GM21786 (cell line): ENCODE measurements at regions not wholly inside any gene's neighbourhood (a gene's known extent, or its start where the extent isn't known, plus 50 kb on each side); places are given as distances from the start of the nearest gene placed in this dataset.
A peak's percentile ranks its signal among the peaks of the same experiment; 100 is the strongest.

Experiments
- ATAC-seq: cut with Tn5 transposase; IDR thresholded peaks from one replicate; pipeline ENCODE4 v1.9.1; 2021; ENCODE audit not compliant: unreplicated experiment

DNA sequence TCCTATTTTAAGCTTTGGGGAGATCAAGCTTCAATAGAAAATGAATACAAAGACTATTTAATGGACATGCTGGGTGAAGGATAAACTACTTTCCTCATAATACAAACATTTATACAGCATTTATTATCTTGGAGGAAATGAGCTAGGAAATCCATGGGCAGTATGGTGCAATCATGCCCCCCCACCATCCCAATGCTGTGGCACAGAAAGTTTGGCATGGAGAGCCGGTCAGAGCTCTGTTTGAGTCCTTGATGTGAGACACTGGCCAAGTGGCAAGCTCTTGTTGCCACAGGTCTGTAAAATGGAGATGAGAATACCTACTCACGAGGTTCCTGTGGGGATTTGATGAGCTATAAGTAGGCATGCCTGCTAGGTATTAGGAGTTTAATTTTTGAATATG lies 120.6 kb downstream of the MAB21L3 start:
- ATAC-seq, result no peak

DNA sequence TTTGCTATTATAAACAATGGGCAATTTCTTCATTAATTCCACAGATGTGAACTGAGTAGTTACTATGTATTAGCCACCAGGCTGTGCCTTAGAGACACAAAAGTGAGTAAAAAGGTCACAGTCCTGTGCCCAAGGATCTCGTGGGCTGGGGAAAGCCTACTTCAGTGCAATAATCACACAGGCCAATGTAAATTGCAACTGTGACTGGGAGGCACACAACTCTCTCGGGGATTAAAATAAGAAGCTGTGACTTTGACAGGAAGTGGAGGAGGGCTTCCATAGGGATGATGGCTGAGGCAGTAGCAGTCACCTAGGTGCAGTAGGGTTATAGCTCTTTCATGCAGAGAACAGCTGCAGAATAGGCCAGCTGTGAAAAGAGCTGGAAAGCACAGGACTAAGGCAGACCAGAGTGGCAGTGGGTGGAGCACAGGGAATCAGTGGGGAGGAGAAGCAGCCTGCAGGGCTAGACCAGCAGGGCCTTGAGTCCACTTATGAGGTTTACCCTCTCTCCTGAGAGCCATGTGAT lies 121.9 kb downstream of the MAB21L3 start:
- no peak for ATAC-seq

DNA sequence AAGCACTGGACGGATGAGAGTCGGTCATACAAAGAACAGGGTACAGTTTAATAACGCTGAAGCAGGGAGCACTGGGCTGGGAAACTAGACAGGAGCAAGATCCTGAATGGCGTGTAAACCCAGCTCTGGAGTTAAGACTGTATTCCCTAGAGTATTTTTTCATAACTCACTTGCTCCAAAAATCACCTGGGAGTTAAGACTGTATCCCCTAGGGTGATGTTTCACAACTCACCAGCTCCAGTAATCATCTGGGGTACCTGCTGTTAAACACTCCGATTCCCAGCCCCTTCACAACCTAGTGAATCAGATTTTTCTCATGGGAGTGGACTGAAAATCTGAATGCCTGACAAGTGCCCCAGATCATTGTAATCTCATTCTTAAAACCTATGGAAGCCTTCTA lies 123.2 kb downstream of the MAB21L3 start:
- ATAC-seq, result no peak

DNA sequence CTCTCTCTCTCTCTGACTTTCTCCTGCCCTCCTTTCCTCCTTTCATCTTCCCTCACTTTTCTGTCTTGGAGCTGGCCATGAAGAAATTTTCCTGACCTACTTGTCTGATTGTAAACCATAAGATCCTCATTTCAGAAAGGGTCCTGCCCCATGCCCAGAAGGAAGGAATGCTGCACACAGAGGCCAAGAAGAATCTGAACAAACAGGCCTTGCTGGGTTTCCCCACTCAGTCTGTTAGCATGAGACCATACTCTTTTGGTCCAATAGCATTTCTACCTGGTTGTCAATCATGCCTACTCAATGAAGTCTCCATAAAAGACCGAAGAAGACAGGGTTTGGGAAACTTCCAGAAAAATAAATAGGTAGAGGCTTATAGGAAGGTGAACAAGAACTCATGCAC lies 128.7 kb downstream of the MAB21L3 start:
- ATAC-seq, result no peak

DNA sequence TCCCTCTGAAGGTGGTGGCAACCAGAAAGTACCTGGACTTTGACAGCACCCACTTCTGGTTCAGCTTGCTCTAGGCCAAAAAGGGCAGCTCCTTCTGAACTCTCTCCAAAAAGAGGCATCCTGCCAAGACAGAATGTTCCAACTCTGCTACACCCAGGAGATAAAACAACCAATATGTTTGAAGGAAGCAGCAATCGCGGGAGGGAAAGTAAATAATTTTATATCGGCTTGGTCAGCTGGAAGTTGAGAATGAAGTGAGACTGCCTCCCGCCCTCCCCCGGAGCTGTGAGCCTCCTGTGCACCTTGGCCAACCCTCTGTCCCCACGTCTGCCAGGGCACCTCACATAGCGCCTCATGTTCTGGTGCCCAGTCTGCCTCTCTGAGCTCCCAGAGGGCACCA lies 130.3 kb upstream of the ATP1A1 start:
- no peak for ATAC-seq

DNA sequence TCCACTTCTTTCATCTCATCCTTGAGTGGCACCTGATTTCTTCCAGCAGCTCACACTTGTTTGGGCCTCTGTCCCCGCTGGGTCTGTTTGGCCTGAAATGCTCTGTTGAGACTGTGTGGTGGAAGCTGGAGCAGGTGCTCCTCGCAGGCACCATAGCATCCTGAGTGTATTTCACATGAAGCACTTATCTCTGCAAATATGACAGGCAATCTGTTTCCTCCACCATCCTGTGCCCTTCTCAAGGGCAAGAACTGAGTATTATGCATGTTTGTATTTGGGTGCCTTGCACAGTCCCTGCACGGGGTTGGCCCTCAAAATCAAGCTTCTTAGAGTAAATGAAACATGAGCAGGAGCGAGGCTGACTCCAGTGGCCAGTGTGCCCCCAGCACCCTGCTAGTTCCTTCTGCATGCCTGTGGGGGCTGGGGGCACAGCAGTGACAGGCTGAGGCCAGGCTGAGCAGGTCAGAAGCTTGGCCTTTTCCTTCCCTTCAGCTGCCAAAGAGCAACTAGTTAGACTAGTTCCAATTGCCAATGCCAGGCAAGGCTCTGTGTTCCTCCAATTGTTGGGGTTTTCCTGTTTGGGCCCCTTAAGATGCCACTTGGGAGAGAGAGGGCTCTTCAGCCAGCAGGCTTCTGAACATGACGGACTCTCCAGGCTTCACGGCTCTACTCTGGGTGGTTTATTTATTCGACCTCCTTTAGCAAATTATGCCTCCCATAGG lies 129.6 kb upstream of the ATP1A1 start:
- no peak for ATAC-seq

DNA sequence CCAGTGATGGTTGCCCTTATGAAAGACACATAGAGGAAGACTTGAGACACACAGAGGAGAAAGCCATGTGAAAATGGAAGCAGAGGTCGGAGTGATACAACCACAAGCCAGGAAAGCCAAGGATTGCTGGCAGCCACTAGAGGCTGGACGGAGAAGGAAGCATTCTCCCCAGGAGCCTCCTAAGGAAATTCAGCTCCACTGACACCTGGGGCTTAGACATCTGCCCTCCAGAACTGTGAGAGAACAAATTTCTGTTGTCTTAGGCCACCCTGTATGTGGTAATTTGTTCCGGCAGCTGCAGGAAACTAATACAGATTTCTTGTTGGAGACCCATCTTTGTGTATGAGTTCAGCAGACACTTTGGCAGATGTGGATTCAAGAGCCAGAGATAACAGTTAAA lies 126.9 kb upstream of the ATP1A1 start:
- ATAC-seq, result no peak

DNA sequence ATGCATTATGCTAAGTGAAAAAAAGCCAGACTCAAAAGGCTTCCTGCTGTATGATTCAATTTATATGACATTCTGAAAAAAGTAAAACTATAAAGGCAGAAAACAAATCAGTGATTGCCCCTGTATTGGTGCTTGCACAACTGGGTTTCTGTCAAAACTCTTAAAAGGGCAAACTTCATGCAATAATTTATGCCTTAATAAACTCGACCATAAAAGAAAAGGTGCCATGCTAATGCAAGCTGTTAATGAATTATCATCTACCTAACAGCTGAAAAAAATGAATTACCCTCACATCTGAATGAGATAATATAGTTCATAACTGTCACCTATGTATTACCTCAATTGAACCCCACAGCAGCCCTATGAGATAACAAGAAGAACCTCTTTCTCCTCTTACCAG lies 120.8 kb upstream of the ATP1A1 start:
- ATAC-seq, result no peak

DNA sequence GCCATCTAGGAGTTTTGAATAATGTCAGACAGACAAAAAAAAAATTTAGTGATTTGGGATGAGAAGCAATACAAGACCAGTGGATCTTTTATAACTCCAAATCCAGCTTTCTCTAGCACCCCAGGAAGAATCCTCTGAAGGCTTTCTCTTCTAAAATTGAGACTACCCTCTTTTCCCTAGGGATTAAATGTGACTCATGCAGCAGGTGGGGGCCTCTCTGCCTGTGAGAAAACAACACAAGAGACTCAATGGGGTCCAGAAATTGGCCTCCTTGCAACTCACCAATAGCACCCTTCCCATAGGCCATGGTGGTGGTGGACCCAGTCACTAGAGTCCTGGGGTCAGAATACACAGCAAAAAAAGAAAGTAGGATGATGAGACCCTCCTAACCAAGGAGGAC lies 120.3 kb upstream of the ATP1A1 start:
- no peak for ATAC-seq

DNA sequence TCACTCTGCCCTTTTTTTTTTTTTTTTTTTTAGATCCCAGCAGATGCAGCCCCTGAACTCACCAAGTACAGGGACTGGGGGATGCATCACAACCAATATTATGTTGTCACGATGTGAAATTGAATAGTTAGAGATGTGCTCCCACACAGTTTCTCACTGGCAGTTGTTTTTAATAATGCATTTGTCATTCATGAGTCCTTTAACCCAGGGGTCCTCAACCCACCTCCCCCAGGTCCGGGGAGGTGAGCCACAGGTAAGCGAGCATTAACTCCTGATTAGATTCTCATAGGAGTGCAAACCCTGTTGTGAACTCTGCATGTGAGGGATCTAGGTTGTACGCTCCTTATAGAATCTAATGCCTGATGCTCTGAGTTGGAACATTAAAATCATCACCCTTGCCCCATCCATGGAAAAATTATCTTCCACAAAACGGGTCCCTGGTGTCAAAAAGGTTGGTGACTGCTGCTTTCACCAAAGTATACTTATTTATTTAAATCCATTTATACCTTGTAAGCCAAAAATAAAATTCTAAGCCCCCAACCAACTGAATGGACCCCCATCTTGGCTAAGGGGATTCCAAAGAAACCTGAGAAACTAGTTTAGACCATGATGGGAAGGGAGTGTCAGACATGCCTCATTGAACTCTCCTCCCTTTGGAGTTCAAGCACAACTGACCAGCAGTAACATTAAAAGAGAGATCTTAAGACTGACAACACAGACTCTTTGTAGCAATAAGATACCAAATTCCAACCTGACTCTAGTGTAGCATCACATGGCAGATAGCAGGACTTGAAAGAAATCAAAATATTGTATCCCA lies 119.3 kb upstream of the ATP1A1 start:
- no peak for ATAC-seq

DNA sequence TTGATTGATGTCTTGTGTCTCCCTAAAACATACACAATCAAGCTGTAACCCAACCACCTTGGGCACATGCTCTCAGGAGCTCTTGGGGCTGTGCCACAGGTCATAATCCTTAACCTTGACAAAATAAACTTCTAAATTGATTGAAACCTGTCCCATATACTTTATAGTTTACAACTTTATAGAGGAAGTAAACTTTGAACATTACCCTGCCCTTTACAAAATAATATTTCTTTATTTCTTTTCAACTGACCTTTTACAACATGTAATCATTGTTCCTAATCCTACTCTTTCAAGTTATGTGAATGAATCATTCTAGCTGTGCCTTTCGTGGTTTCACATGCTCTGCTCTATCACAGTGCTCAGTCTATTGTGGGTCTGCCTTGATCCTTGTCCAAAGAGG lies 118.3 kb upstream of the ATP1A1 start:
- ATAC-seq, result no peak

DNA sequence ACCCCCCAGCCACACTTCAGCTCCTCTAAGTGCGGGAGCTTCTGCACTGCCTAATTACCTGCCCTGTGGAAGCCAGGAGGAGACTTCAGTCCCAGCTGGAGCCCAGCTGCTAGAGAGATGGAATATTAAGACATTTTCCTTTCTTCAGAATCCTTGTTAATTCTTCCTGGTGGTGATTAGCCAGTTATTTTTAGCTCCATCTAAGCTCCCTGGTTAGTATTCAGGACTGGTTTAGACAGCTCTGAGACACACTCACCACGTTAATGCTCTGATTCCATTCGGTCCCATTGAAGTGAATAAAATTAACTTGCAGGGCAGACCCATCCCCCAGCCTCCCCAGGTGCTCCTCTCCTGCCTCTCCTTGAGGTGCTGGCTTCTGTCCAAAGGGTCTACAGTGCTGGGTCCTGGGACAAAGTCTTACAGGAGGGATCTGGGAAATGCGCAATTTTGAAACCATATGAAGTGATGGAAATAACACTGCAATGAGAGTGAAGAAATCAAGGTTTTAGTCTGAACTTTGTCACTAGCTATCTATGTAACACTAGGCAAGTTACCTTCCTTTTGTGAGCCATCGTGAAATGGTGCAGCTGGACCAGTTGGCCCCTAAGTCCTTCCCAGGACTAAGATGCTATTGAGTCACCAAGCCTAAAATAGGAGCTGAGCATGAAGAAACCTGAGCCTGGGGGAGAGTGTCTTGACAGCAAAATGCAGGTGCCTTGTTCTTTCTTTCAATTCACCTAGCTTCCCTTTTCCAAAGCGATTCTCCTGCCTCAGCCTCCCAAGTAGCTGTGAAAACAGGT lies 117.4 kb upstream of the ATP1A1 start:
- no peak for ATAC-seq

DNA sequence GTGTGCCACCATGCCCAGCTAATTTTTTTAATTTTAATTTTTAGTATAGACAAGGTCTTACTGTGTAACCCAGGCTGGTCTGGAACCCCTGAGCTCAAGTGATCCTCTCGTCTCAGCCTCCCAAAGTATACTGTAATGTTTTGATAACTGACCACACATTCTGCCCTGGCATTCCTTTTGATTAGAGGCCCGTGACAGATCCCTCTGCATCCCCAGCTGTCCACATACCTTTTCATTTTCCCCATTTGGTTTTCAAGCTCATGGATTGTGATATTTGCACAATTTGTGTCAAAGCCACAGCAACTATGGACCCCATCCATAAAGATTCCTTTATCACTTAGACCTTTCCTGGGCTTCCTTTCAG lies 116.8 kb upstream of the ATP1A1 start:
- ATAC-seq, result no peak

DNA sequence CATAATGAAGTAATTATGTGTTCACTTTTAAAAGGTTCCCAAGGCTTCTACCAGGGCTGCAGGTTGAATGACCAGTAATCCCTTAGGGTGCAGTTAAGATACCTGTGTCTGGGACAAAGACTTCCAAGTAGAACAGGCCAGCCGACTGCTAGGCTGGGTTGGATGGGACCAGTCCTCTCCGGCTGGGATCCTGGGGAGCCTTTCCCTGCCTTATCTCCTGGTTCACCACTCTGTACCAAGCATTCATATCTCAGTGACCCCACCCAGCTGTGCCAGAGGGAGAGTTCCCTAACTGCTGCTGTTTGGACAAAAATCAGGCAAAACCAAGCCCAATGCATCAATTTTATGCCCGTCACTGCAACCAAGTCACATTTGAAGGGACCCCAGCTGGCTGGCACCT lies 116.2 kb upstream of the ATP1A1 start:
- ATAC-seq, result no peak

DNA sequence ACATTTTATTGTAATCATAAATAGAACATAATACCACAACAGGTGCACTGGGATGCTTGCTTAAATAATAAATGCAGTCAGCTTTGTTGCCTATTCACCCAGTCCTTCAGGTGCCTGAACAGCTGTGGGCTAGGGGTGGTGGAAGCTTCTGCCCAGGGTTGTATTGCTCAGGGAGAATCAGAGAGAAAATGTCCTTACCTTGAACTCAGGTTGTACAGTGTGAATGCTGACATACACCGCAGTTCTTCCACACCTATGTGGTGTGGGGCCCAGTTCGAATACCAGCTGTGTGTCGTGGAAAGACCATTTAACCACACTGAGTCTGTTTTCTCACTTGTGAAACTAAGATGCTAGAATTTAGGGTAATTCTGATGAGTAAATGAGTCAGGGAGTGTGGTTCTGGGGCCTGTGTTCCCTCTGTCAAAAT lies 115.7 kb upstream of the ATP1A1 start:
- ATAC-seq, result peak; percentile 42

DNA sequence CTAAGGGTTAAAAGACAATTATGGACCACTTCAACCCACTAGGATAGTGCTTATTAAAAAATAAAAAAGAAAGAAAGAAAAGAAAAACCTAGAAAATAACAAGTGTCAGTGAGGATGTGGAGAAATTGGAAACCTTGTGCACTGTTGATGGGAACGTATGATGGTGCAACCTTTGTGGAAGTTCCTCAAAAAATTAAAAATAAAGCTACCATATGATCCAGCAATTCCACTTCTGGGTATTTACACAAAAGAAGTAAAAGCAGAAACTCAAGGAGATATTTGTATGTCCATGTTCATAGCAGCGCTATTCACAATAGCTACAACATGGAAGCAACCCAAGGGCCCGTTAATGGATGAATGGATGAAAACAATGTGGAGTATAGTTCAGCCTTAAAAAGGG lies 115.2 kb upstream of the ATP1A1 start:
- no peak for ATAC-seq

DNA sequence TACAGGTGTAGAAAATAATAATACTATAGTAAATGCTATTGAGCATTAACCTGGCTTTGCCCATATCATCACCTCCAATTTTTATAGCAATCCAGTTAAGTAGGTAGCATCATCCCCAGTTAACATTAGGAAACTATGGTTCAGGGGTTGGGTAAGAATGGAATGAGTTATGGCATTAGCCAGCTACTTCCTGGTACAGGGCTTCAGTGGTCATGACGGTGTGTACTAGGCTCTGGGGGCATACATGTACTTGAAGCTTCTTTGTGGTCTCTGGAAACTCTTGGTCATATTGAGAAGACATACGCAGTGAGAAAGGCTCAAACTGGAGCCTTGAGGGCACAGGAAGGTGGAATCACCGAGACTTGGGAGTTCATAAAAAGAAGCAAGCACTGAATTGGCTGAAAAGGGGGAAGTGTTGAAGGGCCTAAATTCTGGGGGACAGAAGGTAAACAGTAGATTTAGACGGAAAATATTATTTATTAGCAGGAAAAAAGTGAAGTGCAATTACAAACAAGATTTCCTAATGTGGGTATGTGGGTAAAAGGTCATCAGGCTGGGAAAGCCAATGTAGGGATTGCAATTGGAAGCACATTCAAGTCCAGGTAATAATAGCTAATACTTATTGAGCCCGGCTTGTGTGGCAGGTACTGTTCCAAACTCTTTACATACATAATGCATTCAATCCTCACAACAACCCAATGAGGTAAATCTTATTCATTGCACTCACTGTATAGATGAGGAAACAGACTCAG lies 114.2 kb upstream of the ATP1A1 start:
- no peak for ATAC-seq

DNA sequence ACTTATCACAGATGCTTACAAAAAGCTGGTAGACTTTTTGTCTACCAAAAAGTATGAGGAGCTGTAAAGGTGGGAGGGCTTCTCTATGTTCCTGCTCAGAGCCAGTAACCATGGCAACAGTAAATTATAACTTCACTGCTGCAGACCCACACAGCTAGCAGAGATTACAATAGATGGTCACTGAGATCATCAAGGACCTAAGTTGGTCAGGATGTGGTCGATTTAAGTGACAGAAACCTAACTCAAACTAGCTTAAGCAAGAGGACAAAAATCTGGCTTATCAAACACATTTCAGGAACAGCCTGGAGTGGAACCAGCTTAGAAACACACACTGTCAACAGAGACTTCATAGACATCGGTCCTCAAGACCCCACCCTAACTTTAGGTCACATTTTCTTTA lies 113.4 kb upstream of the ATP1A1 start:
- no peak for ATAC-seq

DNA sequence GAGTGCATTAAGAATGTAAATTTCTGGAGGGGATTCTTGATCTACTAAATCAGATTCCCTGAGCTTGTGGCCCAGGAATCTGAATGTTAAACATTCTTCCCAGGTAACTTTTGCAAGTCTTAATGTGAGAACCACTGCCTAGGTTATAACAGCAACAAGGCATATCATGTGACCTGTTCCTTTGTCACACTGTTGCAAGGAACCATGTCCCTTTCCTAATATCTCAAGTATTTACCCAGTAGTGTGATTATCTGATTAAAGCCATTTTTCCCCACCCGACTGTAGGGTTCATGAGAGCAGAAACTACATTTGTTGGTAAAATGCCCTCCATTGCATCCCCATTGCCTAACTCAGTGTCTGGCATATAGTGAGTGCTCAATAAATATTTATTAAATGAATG lies 112.9 kb upstream of the ATP1A1 start:
- ATAC-seq, result no peak

DNA sequence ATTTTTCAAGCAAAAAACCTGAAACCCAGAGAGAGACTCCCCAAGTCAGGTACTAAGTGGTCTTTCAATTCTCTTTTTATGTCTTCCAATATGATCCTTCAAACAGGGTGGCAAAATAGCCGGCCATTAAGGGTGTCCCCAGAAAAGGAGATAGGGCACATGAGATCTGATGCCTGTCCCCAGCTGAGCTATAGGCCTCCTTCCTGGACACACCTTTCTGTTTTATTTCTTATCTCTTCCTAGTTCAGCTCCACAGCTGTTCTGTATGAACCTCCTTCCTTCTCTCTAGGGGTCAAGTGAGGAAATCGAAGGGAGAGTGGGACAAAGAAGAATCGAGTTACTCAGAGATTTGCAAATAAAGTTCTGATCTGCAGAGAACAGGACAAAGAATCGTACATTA lies 112.4 kb upstream of the ATP1A1 start:
- no peak for ATAC-seq

DNA sequence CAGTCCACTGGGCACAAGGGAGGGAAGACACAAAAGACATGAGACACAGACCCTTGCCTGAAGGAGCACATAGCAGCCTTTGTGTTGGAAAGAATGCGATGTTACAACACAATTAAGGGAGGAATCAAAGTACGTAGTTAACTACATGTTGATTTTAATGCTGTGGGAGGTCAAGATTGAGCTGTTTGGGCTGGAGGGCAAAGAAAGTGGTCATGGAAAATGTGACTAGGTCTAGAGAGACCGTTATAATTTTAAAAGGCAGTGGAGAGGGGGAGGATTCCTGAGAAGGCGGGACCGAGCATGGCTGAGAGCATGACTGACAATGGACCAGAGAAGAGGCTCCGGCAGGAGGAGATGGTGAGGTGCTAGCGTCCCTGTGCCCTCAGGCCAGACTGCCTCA lies 111.8 kb upstream of the ATP1A1 start:
- ATAC-seq, result no peak
